Stimulated activated CD4-positive, alpha-beta T cell treated with anti-CD3 and anti-CD28 coated beads, Interleukin-4, amount 100 ng/mL, for 1 hour (primary cell): ENCODE measurements at regions not wholly inside any gene's neighbourhood (a gene's known extent, or its start where the extent isn't known, plus 50 kb on each side); places are given as distances from the start of the nearest gene placed in this dataset.
"Not testable (repeated sequence)": the region's sequence is repeated elsewhere in the genome, so short reads cannot be mapped to it uniquely, and the experiment has no call there.

Source experiments
- DNase-seq: peaks from one replicate; pipeline ENCODE4 v3.0.0-alpha.2; 2020

DNA sequence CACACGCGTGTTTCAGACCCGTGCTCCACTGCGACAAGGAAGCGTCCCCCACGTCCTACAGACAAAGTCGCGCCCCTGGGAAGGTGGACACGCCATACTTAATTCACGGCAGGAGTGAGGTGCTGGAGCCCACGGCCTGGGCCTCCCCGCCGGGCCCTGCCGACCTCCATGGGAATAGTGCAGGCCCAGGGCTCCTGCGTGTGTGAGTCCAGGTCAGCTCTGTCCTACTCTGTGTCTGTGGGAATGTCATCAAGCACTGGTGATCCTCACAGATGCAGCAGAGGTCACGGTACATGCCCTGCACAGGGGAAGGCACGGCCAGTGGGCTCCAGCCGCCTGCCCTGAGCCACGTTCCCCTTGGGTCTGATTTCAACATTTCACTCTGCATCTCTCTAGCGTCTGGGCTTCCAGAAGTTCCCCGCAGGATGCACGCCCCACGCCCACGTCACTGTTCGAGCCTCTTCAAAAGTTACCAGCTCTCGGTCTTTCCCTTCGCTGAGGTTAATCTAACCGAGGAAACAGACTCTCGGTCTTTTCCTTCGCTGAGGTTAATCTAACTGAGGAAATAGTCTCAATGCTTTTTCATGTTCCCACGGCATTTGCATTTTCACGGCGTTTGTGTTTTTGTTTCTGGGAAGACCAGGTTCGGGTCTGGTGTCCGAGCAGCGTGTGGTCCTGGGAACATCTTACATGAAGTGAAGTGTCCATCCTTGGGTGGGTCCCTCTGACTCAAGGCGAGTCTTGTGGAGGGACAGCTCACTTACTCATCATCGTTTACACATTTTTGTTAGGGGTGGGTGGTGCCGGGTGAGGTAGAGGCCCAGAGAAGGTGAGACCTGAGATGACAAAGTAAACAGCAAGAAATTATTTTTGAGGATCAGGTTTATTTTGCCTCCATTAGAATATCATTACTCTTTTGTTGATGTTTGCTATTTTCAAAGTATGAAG, 157.3 kb upstream of the ALKAL2 start:
- no peak for DNase-seq

- DNase-seq, result no peak
These were observed 155.8 kb upstream of the ALKAL2 start for GRCh38 chr2:443741-444140.

DNA sequence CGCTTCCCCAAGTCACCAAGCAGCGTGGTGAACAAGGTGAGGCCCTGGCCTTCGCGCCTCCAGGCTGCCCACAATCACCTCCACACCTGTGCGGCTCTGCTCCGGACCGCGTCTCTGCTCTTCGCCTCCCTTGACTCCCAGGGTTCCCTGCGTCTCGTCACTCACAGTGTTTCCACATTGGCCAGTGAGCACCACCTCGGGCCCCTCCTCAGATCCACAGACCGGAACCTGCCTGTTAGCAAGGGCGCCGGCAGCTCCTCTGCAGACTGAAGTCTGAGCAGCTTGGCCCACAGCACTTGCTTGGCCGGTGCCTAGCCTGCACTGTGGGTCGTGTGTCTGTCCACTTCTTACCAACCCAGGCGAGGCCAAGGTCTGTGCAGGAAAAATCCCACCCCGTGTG, 155.3 kb upstream of the ALKAL2 start:
- DNase-seq, result no peak

DNA sequence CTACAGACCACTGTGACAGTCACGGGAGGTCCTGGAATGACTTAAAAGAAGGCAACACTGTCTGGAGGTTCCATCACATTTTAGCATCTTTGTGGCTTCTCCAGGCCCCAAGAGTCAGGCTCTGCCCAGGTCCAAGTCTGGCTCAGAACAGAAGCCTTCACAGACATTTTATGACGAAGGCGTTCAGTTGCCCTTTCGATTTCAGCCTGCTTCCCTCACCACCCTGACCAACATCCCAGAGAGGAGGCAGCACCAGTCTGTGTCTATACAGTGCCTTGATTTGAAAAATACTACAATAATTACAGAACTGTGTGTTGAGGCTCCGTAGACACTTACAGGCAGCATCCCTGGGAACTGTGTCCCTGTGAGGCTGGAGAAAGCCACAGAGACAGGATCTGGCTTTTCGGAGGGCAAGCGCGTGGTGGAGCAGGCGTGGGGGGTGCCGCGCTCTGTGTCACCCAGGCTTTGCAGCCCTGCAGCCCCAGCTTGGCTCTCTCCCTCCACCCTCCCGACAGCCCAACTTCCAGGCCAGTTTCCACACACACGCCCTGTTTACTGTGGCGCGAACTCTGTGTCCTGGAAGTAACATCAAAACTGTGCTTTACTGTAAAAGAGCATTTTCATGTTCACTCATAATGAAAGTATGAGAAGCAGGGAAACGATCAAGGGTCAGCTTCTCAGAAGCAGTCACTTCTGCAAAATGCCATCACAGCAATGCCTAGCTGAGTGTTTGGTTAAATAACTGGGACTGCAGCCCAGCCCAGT, 153.5 kb upstream of the ALKAL2 start:
- no peak for DNase-seq

DNA sequence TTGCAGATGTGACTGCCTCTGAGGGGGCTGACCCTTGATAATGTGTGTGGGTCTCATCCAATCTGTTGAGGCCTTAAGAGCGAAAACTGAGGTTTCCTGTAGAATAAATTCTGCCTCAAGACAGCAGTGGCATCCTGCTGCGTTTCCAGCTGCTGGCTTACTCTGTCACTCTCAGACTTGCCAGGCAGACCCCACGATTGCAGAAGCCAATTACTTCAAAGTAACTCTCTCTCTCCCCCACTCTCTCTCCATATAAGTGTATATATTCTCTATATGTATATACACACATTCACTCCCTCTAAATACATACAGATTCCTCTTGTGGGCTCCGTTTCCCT, 152.5 kb upstream of the ALKAL2 start:
- no peak for DNase-seq

DNA sequence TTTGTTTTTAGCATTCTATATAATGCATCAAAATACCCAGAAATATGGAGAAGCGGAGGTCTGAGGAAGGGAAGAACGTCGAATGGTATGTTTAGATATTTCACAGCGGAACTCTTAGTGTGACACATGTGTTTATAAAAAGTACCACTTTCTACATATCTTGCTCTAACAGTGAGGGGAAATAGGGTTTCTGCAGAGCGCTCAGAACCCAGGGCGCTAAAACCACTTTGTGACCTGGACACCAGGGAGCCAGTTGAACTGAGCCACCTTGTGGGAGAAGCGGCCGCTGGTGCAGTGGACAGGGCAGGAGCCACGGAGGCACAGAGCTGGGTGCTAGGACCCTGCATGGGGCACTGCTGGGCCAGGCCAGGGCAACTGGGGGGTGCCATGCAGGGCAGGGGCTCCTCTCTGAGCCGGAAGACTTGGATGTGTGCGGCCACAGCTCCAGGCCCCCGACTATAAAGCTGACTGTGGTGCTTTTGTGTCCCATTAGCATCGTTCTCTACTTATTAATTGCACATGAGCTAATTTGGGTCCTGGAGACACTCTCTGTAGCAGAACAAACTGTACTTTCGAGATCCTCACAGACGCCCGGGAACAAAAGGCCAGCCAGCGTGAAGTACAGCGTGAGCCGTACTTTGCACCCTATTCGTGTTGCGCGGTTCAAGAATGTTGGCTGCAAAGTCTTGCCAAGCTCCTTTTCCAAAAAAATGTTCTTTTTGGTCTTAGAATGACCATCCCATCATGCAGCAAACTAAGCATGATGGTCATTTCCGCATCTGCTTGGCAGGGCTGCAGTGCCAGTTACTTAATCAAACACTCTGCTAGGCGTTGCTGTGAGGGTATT, 151.9 kb upstream of the ALKAL2 start:
- DNase-seq, result no peak

- no peak for DNase-seq
These were observed 151.2 kb upstream of the ALKAL2 start for GRCh38 chr2:439077-439476.

GRCh38 chr2:437756-438393, 150.0 kb upstream of the ALKAL2 start:
- DNase-seq, result peak; percentile 29

DNA sequence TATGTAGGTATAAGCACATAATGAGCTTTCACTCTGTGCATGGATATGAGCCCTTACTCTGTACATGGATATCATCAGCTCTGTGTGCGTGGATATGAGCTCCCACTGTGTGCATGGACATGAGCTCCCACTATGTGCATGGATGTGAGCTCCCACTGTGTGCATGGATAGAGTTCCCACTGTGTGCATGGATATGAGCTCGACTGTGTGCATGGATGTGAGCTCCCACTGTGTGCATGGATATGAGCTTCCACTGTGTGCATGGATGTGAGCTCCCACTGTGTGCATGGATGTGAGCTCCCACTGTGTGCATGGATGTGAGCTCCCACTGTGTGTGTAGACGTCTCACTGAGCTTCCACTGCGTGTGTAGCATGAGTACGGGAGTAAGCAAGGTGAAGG, 149.3 kb upstream of the ALKAL2 start:
- DNase-seq, result no peak

DNA sequence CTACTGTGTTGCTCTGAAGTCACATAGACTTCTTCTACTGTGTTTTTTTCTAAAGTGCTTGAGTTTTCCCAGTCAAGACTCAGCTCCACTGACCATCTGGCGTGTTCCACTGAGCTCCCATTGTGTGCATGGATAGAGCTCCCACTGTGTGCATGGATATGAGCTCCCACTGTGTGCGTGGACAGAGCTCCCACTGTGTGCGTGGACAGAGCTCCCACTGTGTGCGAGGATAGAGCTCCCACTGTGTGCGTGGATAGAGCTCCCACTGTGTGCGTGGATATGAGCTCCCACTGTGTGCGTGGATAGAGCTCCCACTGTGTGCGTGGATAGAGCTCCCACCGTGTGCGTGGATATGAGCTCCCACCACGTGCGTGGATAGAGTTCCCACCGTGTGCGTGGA, 148.3 kb upstream of the ALKAL2 start:
- DNase-seq, result no peak

DNA sequence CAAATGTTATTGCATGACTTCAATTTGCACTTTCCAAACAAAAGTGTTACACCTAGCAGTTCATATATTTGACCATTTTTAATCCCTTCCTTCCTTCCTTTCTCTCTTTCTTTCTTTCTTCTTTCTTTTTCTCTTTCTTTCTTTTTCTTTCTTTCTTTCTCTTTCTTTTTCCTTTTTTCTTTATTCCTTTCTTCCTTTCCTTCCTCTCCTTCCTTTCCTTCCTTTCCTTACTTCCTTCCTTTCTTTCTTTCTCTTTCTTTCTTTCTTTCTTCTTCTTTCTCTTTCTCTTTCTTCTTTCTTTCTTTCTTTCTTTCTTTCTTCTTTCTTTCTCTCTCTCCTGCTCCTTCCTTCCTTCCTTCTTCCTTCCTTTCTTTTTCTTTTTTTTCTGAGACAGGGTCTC, 146.7 kb upstream of the ALKAL2 start:
- DNase-seq, result no peak

DNA sequence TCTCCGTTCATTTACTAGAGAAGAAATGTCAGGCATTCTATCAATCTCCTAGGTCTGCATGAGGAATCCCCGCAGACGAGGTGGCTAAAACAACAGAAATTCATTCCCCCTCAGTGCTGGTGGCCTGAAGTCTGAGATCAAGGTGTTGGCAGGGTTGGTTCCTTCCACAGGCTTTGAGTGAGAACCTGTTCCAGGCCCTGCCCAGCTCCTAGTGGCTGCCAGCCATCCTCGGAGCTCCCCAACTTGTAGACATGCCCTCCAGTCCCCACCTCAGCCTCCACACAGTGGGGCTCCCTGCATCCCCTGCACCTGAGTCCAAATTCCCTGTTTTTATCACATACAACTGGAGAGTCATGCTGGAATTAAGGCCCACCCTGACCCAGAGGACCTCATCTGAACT, 145.3 kb upstream of the ALKAL2 start:
- DNase-seq, result no peak

- no peak for DNase-seq
These were observed 142.6 kb upstream of the ALKAL2 start for GRCh38 chr2:430291-431040.

- no peak for DNase-seq
These were observed 141.8 kb upstream of the ALKAL2 start for GRCh38 chr2:429575-430254.

GRCh38 chr2:429142-429541, 141.3 kb upstream of the ALKAL2 start:
- no peak for DNase-seq

DNA sequence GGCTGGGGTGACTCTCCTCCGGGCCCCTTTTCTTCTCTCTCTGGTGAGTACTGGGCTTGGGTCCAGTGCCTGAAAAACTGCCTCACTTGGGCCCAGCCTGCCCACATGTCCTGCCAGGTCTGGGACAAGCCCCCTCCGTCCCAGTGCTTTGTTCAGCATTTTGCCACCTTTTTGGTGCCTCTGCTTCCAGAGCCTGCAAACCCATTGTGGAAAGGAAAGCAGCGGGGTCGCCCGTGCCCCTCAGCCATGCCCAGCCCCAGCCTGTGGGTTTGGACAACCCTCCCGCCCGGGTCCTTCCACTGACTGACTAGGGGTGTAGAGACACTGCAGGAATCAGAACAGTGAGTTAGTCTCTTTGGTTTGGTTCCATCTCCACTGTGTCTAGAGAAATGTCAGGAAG, 140.7 kb upstream of the ALKAL2 start:
- no peak for DNase-seq

DNA sequence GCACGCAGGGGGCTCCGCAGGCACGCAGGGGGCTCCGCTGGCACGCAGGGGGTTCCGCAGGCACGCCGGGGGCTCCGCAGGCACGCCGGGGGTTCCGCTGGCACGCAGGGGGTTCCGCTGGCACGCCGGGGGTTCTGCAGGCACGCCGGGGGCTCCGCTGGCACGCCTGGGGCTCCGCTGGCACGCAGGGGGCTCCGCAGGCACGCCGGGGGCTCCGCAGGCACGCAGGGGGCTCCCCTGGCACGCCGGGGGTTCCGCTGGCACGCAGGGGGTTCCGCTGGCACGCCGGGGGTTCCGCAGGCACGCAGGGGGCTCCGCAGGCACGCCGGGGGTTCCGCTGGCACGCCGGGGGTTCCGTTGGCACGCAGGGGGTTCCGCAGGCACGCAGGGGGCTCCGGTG, 138.8 kb upstream of the ALKAL2 start:
- DNase-seq, result not testable (repeated sequence)

GRCh38 chr2:425947-426346, 138.1 kb upstream of the ALKAL2 start:
- no peak for DNase-seq

DNA sequence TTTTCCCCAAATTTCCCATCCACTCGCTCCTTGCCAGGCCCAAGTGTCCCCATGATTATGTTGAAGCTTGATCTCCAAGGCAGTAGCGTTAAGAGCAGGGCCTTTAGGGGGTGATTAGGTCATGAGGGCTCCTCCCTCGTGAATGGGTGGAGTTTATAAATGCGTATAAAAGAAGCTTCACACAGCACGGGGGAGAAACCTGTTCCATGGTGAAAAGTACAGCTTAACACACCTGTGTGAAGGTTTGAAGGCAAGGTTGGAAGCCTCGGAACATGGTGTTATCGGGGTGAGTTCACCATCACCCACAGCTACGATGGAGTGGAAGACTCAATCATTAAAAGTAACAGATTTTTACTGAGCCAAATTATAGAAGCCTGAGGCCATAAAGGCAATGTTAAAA, 137.4 kb upstream of the ALKAL2 start:
- DNase-seq, result no peak

GRCh38 chr2:424306-425171, 136.6 kb upstream of the ALKAL2 start:
- DNase-seq, result no peak

GRCh38 chr2:423479-423878, 135.6 kb upstream of the ALKAL2 start:
- DNase-seq, result no peak
